HepG2 (cell line): ENCODE measurements at regions not wholly inside any gene's neighbourhood (a gene's known extent, or its start where the extent isn't known, plus 50 kb on each side); places are given as distances from the start of the nearest gene placed in this dataset.

Experiments
- ATAC-seq: fragments of 200-7000 bp; cut with Tn5 transposase; 3 replicates; pipeline ENCODE4 v1.9.1; 2020; ENCODE audit warnings: mild to moderate bottlenecking, moderate library complexity
- BruUV-seq: library from RNA; stranded (reverse); fragments of 400-500 nt; replicated peaks from 2 replicates; lab custom pipeline; 2021; lab: Mats Ljungman, UMichigan
- CTCF ChIA-PET: fragments of 300-600 bp; formaldehyde crosslinking; extraction: SDS; loops from one replicate; lab custom pipeline; 2021; ENCODE audit warnings: low total read pairs, inconsistent platforms, low intra/inter-chr PET ratio; lab: Yijun Ruan, JAX
- POLR2A ChIA-PET: fragments of 350-600 bp; sonication (Branson Sonifier 250); formaldehyde crosslinking; loops from one replicate; lab custom pipeline; 2020; ENCODE audit warnings: antibody characterized with exemption, inconsistent platforms; lab: Yijun Ruan, JAX
- DNase-seq: peaks from one replicate; pipeline ENCODE4 v3.0.0-alpha.2; 2015; ENCODE audit warnings: low spot score
- FAIRE-seq: peaks from 3 replicates; lab custom pipeline; 2011; peaks lifted over from hg19 to GRCh38; lab: Jason Lieb, UNC
- H2AFZ ChIP-seq: one replicate; pipeline ENCODE4 v1.6.1; 2011; ENCODE audit warnings: low read length, inconsistent platforms
- H3K27ac ChIP-seq: fragments of 300-600 bp; 3 replicates; pipeline ENCODE4 v1.8.0; 2011; ENCODE audit warnings: mixed run types, mild to moderate bottlenecking, mixed read lengths, low read length, inconsistent platforms; ENCODE audit not compliant: insufficient read depth; ENCODE audit errors: extremely low read length
- H3K27me3 ChIP-seq, 2 experiments: fragments of 200-600 bp in 1 of 2; 2 replicates in 1 of 2; 3 replicates in 1 of 2; pipeline versions ENCODE4 v1.6.0 to v1.8.0; 2011; ENCODE audit warnings: low read length in 2 of 2, mild to moderate bottlenecking in 2 of 2, moderate library complexity in 2 of 2, inconsistent platforms in 1 of 2; ENCODE audit not compliant: insufficient read depth in 2 of 2, control insufficient read depth in 1 of 2
- H3K36me3 ChIP-seq, 2 experiments: fragments of 200-600 bp in 1 of 2; replicated peaks in 1 of 2; 2 replicates in 1 of 2; 3 replicates in 1 of 2; pipeline versions ENCODE4 v1.5.1 to v1.8.0; 2011; ENCODE audit warnings: low read length in 2 of 2, inconsistent platforms in 1 of 2; ENCODE audit not compliant: insufficient read depth in 2 of 2, control insufficient read depth in 1 of 2
- H3K4me1 ChIP-seq: 2 replicates; pipeline ENCODE4 v1.5.1; 2012; ENCODE audit warnings: low read length, inconsistent platforms; ENCODE audit not compliant: insufficient read depth
- H3K4me2 ChIP-seq: 2 replicates; pipeline ENCODE4 v1.6.0; 2011; ENCODE audit warnings: low read depth, low read length, inconsistent platforms
- H3K4me3 ChIP-seq, 3 experiments: fragments of 200-600 bp in 1 of 3; sonication (generic), shearing (Covaris generic) in 1 of 3; replicated peaks in 1 of 3; 2 replicates each; pipeline ENCODE4 v1.5.1; 2011 to 2016; ENCODE audit warnings: low read length in 3 of 3, inconsistent platforms in 2 of 3, low read depth in 2 of 3, mild to moderate bottlenecking in 2 of 3, control low read depth in 1 of 3, mixed read lengths in 1 of 3; ENCODE audit not compliant: insufficient read depth in 1 of 3
- H3K79me2 ChIP-seq: one replicate; pipeline ENCODE4 v1.6.1; 2011; ENCODE audit warnings: low read length, inconsistent platforms; ENCODE audit not compliant: insufficient read depth
- H3K9ac ChIP-seq: 2 replicates; pipeline ENCODE4 v1.6.0; 2011; ENCODE audit warnings: mild to moderate bottlenecking, low read depth, low read length, inconsistent platforms; ENCODE audit not compliant: insufficient read depth
- H3K9me3 ChIP-seq: 2 replicates; pipeline ENCODE4 v1.5.1; 2012; ENCODE audit warnings: mild to moderate bottlenecking, low read length
- H4K20me1 ChIP-seq: 2 replicates; pipeline ENCODE4 v1.6.0; 2011; ENCODE audit warnings: inconsistent platforms, mild to moderate bottlenecking, low read length, moderate library complexity; ENCODE audit not compliant: insufficient read depth
- EZH2 ChIP-seq: conservative IDR thresholded peaks from 2 replicates; pipeline ENCODE4 v1.6.1; 2012; ENCODE audit warnings: mild to moderate bottlenecking, low read depth, low read length, moderate library complexity
- FOSL2 ChIP-seq: sonication (generic); formaldehyde crosslinking; IDR thresholded peaks from 2 replicates; pipeline ENCODE4 v1.4.0; 2020; ENCODE audit warnings: missing genetic modification reagents
- FUBP1 ChIP-seq: sonication (generic); formaldehyde crosslinking; IDR thresholded peaks from 2 replicates; pipeline ENCODE4 v1.5.1; 2020; ENCODE audit warnings: missing genetic modification reagents, mild to moderate bottlenecking, borderline replicate concordance
- HNRNPK ChIP-seq: fragments of 200-400 bp; formaldehyde crosslinking; IDR thresholded peaks from 2 replicates; pipeline ENCODE4 v1.6.1; 2018; ENCODE audit warnings: low read length, low read depth, moderate library complexity, mild to moderate bottlenecking; ENCODE audit not compliant: poor library complexity, severe bottlenecking
- HNRNPL ChIP-seq: fragments of 200-400 bp; formaldehyde crosslinking; IDR thresholded peaks from 2 replicates; pipeline ENCODE4 v1.6.1; 2017; ENCODE audit warnings: mild to moderate bottlenecking, low read depth, low read length
- SP2 ChIP-seq: sonication (generic); formaldehyde crosslinking; IDR thresholded peaks from 2 replicates; pipeline ENCODE4 v1.5.1; 2020; ENCODE audit warnings: mild to moderate bottlenecking, missing genetic modification reagents
- STAT5B ChIP-seq: sonication (generic); formaldehyde crosslinking; IDR thresholded peaks from 2 replicates; pipeline ENCODE4 v1.4.0; 2020; ENCODE audit warnings: missing genetic modification reagents
- THRA ChIP-seq: sonication (generic); formaldehyde crosslinking; IDR thresholded peaks from 2 replicates; pipeline ENCODE4 v1.4.0; 2020; ENCODE audit warnings: missing genetic modification reagents, borderline replicate concordance
- ZNF180 ChIP-seq: sonication (generic); formaldehyde crosslinking; IDR thresholded peaks from 2 replicates; pipeline ENCODE4 v1.4.0; 2020; ENCODE audit warnings: low read depth, missing genetic modification reagents, borderline replicate concordance
- ZNF326 ChIP-seq: sonication (generic); formaldehyde crosslinking; IDR thresholded peaks from 2 replicates; pipeline ENCODE4 v1.4.0; 2020; ENCODE audit warnings: missing genetic modification reagents, borderline replicate concordance
- WGBS: methylation state at CpG from one replicate; pipeline ENCODE4 v1.1.6; 2017; ENCODE audit warnings: low lambda C conversion rate; 5-methylcytosine and 5-hydroxymethylcytosine counted together
- in situ Hi-C: cut with HindIII; loops from 2 replicates; pipeline ENCODE4 v1.10.0; 2017; ENCODE audit warnings: low pct_unique_long_range_greater_than_20kb; ENCODE audit not compliant: extremely low pct_ligation_motif_present
- intact Hi-C: fragments of 100-400 bp; cut with micrococcal nuclease; formaldehyde crosslinking; loops from one replicate; pipeline ENCODE4 v1.10.0; 2022; ENCODE audit not compliant: unreplicated experiment
- TF ChIP-seq, protein P1 (sequence below): sonication (generic); formaldehyde crosslinking; IDR thresholded peaks from 2 replicates; pipeline ENCODE4 v1.8.1; 2023; ENCODE audit warnings: mild to moderate bottlenecking, missing genetic modification reagents

GRCh38 chr12:93043192-93043876 lies 114.2 kb upstream of the EEA1 start:
- Histone ChIP-seq H3K4me2 (no peak overlapping the region), H3K36me3 (no peaks in the 10 kb centered on the region), H3K27ac (no peak overlapping the region), H3K27me3 (no peaks in the 10 kb centered on the region), H4K20me1 (no peaks in the 10 kb centered on the region), H3K9ac (no peak overlapping the region), H3K4me1 (peaks cover 28% of the 10 kb centered on the region), H2AFZ (no peak overlapping the region), H3K9me3 (no peaks in the 10 kb centered on the region), H3K4me3 (no peak overlapping the region), H3K79me2 (no peaks in the 10 kb centered on the region)
- no TSS peak for BruUV-seq
- ATAC-seq (no peak), FAIRE-seq (no peak), DNase-seq (no peak)
- POLR2A ChIA-PET: no interaction called here
- CTCF ChIA-PET: no interaction called here
- WGBS: 88% methylated on average over 3 of the region's 3 CpGs
- TF ChIP-seq THRA (CRISPR knock-in tag) (no peak), EZH2 (no peak), HNRNPK (peak; percentile 88)
- intact Hi-C loops: no loop called here
- in situ Hi-C loops: no loop called here

- WGBS: 83% methylated on average over 3 of the region's 3 CpGs
- Histone ChIP-seq H3K79me2 (no peaks in the 10 kb centered on the region), H3K27ac (no peak overlapping the region), H2AFZ (no peak overlapping the region), H4K20me1 (no peaks in the 10 kb centered on the region), H3K36me3 (no peaks in the 10 kb centered on the region), H3K9ac (no peak overlapping the region), H3K27me3 (no peaks in the 10 kb centered on the region), H3K4me1 (peaks cover 33% of the 10 kb centered on the region), H3K9me3 (no peaks in the 10 kb centered on the region), H3K4me2 (no peak overlapping the region), H3K4me3 (no peak overlapping the region)
- intact Hi-C loops: no loop called here
- BruUV-seq: no TSS peak
- ChIA-PET POLR2A (no interaction called here), CTCF (no interaction called here)
- no peak for FAIRE-seq
- no peak for TF ChIP-seq ZNF180
- TF ChIP-seq FOSL2 (CRISPR knock-in tag): no peak
- TF ChIP-seq FUBP1 (CRISPR knock-in tag): no peak
- no peak for TF ChIP-seq STAT5B (CRISPR knock-in tag)
- no peak for TF ChIP-seq HNRNPL
- TF ChIP-seq ZNF326: no peak
- TF ChIP-seq, protein P1, sequence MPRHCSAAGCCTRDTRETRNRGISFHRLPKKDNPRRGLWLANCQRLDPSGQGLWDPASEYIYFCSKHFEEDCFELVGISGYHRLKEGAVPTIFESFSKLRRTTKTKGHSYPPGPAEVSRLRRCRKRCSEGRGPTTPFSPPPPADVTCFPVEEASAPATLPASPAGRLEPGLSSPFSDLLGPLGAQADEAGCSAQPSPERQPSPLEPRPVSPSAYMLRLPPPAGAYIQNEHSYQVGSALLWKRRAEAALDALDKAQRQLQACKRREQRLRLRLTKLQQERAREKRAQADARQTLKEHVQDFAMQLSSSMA (CRISPR knock-in tag): no peak
- TF ChIP-seq SP2 (CRISPR knock-in tag): no peak
- DNase-seq: no peak
- ATAC-seq: no peak
- in situ Hi-C loops: no loop called here
Observed at GRCh38 chr12:93043877-93044209, 114.7 kb upstream of the EEA1 start.
